Keratinocyte (primary cell): ENCODE measurements at regions not wholly inside any gene's neighbourhood (a gene's known extent, or its start where the extent isn't known, plus 50 kb on each side); places are given as distances from the start of the nearest gene placed in this dataset.
A peak's percentile ranks its signal among the peaks of the same experiment; 100 is the strongest.

Source experiments
- DNase-seq: peaks from one replicate; pipeline ENCODE4 v3.0.0-alpha.2; 2011; ENCODE audit warnings: low read depth, missing footprints, low spot score
- FAIRE-seq: peaks from 2 replicates; lab custom pipeline; 2011; peaks lifted over from hg19 to GRCh38; lab: Jason Lieb, UNC
- H2AFZ ChIP-seq: 2 replicates; pipeline ENCODE4 v1.6.0; 2012; ENCODE audit warnings: low read length, control low read depth, inconsistent platforms; ENCODE audit not compliant: control insufficient read depth
- H3K27ac ChIP-seq: 2 replicates; pipeline ENCODE4 v1.5.1; 2011; ENCODE audit warnings: low read length; ENCODE audit not compliant: control insufficient read depth, insufficient read depth
- H3K27me3 ChIP-seq: 3 replicates; pipeline ENCODE4 v1.6.0; 2011; ENCODE audit warnings: low read length; ENCODE audit not compliant: control insufficient read depth, insufficient read depth; ENCODE audit errors: extremely low read depth
- H3K36me3 ChIP-seq, 2 experiments: 2 replicates in 1 of 2; 3 replicates in 1 of 2; pipeline ENCODE4 v1.5.1; 2011; ENCODE audit warnings: low read length in 2 of 2, mild to moderate bottlenecking in 1 of 2; ENCODE audit not compliant: control insufficient read depth in 2 of 2, insufficient read depth in 2 of 2; ENCODE audit errors: extremely low read depth in 1 of 2
- H3K4me1 ChIP-seq: 3 replicates; pipeline ENCODE4 v1.5.1; 2011; ENCODE audit warnings: low read length; ENCODE audit not compliant: control insufficient read depth, insufficient read depth; ENCODE audit errors: extremely low read depth
- H3K4me2 ChIP-seq: 3 replicates; pipeline ENCODE4 v1.6.0; 2011; ENCODE audit warnings: low read depth, low read length; ENCODE audit not compliant: control insufficient read depth, insufficient read depth; ENCODE audit errors: extremely low read depth
- H3K4me3 ChIP-seq, 3 experiments: fragments of 200-600 bp in 1 of 3; sonication (generic) in 1 of 3; 2 replicates in 2 of 3; 3 replicates in 1 of 3; pipeline ENCODE4 v1.5.1; 2011 to 2016; ENCODE audit warnings: low read length in 3 of 3, mild to moderate bottlenecking in 3 of 3, control low read depth in 2 of 3, inconsistent platforms in 1 of 3, low read depth in 1 of 3, mixed read lengths in 1 of 3, mixed run types in 1 of 3, moderate library complexity in 1 of 3; ENCODE audit not compliant: control insufficient read depth in 2 of 3, insufficient read depth in 2 of 3; ENCODE audit errors: extremely low read depth in 1 of 3
- H3K79me2 ChIP-seq: 2 replicates; pipeline ENCODE4 v1.6.0; 2012; ENCODE audit warnings: low read length; ENCODE audit not compliant: control insufficient read depth, insufficient read depth
- H3K9ac ChIP-seq: 3 replicates; pipeline ENCODE4 v1.6.0; 2011; ENCODE audit warnings: low read length; ENCODE audit not compliant: control insufficient read depth, insufficient read depth; ENCODE audit errors: extremely low read depth
- H3K9me1 ChIP-seq: 3 replicates; pipeline ENCODE4 v1.6.0; 2011; ENCODE audit warnings: low read length; ENCODE audit not compliant: control insufficient read depth, insufficient read depth; ENCODE audit errors: extremely low read depth
- H3K9me3 ChIP-seq: 2 replicates; pipeline ENCODE4 v1.5.1; 2012; ENCODE audit warnings: low read depth, low read length; ENCODE audit not compliant: control insufficient read depth
- H4K20me1 ChIP-seq: 3 replicates; pipeline ENCODE4 v1.6.0; 2011; ENCODE audit warnings: low read length; ENCODE audit not compliant: control insufficient read depth, insufficient read depth; ENCODE audit errors: extremely low read depth
- EZH2 ChIP-seq: IDR thresholded peaks from one replicate; pipeline ENCODE4 v1.6.1; 2012; ENCODE audit warnings: inconsistent platforms, mild to moderate bottlenecking, low read length, moderate library complexity
- dilution Hi-C: fragments of 300-500 bp; cut with MboI; formaldehyde crosslinking; loops from one replicate; pipeline ENCODE4 v1.7.0; 2020; ENCODE audit warnings: low sequenced_read_pairs; ENCODE audit not compliant: extremely low pct_ligation_motif_present
- TF ChIP-seq, protein P1 (sequence below), 3 experiments: IDR thresholded peaks in 1 of 3; conservative IDR thresholded peaks in 1 of 3; optimal IDR thresholded peaks in 1 of 3; 2 replicates in 2 of 3; 3 replicates in 1 of 3; pipeline versions ENCODE3 to v1.5.1; 2011; ENCODE audit warnings: low read length in 3 of 3, mild to moderate bottlenecking in 3 of 3, moderate library complexity in 2 of 3, control low read depth in 1 of 3, inconsistent platforms in 1 of 3; ENCODE audit not compliant: insufficient read depth in 2 of 3; ENCODE audit errors: extremely low read depth in 1 of 3

DNA sequence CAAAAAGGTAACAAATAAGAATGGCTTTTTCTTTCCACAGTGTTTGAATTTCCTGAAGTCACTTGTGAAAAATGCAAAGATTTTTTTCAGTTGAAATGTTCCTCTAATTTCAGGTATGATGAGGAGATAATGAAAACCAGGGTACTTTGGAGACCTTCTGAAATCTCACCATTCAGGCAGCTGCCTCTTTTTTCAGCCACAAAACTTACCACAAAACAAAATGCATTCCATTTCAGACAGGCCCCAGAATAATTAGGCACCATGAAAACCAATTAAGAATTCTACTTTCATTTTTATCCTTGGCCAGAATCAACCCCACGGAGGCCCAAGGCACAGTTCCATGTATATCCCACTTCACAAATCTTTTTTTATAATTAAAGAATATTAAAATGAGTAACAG, 880.3 kb upstream of the ACVR2A start:
- no peak overlapping the region for H3K9ac ChIP-seq
- H3K9me3 ChIP-seq, result no peaks in the 10 kb centered on the region
- H3K4me1 ChIP-seq, result no peaks in the 10 kb centered on the region
- H3K9me1 ChIP-seq, result no peaks in the 10 kb centered on the region
- DNase-seq (no peak), FAIRE-seq (no peak)
- no peak overlapping the region for H3K27ac ChIP-seq
- no peak for TF ChIP-seq EZH2
- TF ChIP-seq, protein P1, sequence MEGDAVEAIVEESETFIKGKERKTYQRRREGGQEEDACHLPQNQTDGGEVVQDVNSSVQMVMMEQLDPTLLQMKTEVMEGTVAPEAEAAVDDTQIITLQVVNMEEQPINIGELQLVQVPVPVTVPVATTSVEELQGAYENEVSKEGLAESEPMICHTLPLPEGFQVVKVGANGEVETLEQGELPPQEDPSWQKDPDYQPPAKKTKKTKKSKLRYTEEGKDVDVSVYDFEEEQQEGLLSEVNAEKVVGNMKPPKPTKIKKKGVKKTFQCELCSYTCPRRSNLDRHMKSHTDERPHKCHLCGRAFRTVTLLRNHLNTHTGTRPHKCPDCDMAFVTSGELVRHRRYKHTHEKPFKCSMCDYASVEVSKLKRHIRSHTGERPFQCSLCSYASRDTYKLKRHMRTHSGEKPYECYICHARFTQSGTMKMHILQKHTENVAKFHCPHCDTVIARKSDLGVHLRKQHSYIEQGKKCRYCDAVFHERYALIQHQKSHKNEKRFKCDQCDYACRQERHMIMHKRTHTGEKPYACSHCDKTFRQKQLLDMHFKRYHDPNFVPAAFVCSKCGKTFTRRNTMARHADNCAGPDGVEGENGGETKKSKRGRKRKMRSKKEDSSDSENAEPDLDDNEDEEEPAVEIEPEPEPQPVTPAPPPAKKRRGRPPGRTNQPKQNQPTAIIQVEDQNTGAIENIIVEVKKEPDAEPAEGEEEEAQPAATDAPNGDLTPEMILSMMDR (optimal IDR thresholded peaks at IDR 0.05 in 1 of 3, IDR thresholded peaks at IDR 0.05 in 1 of 3, conservative IDR thresholded peaks at IDR 0.05 in 1 of 3; ENCODE audit: extremely low read depth in 1 of 3, insufficient read depth in 2 of 3, low read length in 3 of 3), result no peak
- no peaks in the 10 kb centered on the region for H3K36me3 ChIP-seq
- no peaks in the 10 kb centered on the region for H3K79me2 ChIP-seq
- no peak overlapping the region for H3K4me2 ChIP-seq
- H3K27me3 ChIP-seq, result no peaks in the 10 kb centered on the region
- no peak overlapping the region for H3K4me3 ChIP-seq
- dilution Hi-C loops, result no loop called here
- H4K20me1 ChIP-seq, result no peaks in the 10 kb centered on the region
- H2AFZ ChIP-seq, result peak overlapping the region; percentile 41

DNA sequence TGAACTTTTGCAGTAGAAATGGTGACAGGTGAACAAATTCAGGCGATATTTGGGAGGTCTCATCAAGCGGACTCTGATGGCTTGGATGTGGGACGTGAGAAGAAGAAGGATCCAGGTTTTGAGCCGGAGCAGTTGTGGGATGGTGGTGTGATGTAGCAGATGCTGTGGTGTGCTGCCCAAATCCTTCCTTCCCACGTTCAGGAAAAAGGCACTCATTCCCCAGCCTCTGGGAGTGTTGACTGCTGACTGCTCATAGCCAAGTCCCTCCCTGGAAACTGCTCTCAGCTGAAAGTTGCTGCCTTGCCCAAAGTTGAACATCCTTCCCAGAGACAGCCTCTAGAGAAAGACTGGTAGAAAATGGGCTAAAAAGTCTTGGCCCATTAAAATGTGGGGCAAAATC, 890.3 kb upstream of the ACVR2A start:
- H3K4me2 ChIP-seq, result no peak overlapping the region
- no peak for FAIRE-seq
- no peak for DNase-seq
- H3K36me3 ChIP-seq, result no peaks in the 10 kb centered on the region
- TF ChIP-seq, protein P1 (optimal IDR thresholded peaks at IDR 0.05 in 1 of 3, IDR thresholded peaks at IDR 0.05 in 1 of 3, conservative IDR thresholded peaks at IDR 0.05 in 1 of 3; ENCODE audit: extremely low read depth in 1 of 3, insufficient read depth in 2 of 3, low read length in 3 of 3), result no peak
- TF ChIP-seq EZH2, result no peak
- H3K27me3 ChIP-seq, result no peaks in the 10 kb centered on the region
- no peaks in the 10 kb centered on the region for H3K4me1 ChIP-seq
- no peaks in the 10 kb centered on the region for H3K9me1 ChIP-seq
- no peak overlapping the region for H3K9ac ChIP-seq
- dilution Hi-C loops, result no loop called here
- no peaks in the 10 kb centered on the region for H3K9me3 ChIP-seq
- H3K79me2 ChIP-seq, result no peaks in the 10 kb centered on the region
- no peak overlapping the region for H3K4me3 ChIP-seq
- no peak overlapping the region for H2AFZ ChIP-seq
- H4K20me1 ChIP-seq, result no peaks in the 10 kb centered on the region
- H3K27ac ChIP-seq, result no peak overlapping the region
